Eye (tissue), 1 donor: ENCODE measurements at regions not wholly inside any gene's neighbourhood (a gene's known extent, or its start where the extent isn't known, plus 50 kb on each side); places are given as distances from the start of the nearest gene placed in this dataset.
A peak's percentile ranks its signal among the peaks of the same experiment; 100 is the strongest.

Experiments
- DNase-seq: peaks from one replicate; pipeline ENCODE4 v3.0.0-alpha.2; 2015

GRCh38 chr12:78711954-78712353, 152.6 kb upstream of the SYT1 start:
- DNase-seq = no peak

GRCh38 chr12:78712834-78713481, 151.6 kb upstream of the SYT1 start:
- DNase-seq = no peak

GRCh38 chr12:78719721-78720120, 144.9 kb upstream of the SYT1 start:
- DNase-seq = no peak

- no peak for DNase-seq
These were observed 142.7 kb upstream of the SYT1 start for GRCh38 chr12:78721906-78722305.

GRCh38 chr12:78725033-78725432, 139.5 kb upstream of the SYT1 start:
- DNase-seq = no peak

DNA sequence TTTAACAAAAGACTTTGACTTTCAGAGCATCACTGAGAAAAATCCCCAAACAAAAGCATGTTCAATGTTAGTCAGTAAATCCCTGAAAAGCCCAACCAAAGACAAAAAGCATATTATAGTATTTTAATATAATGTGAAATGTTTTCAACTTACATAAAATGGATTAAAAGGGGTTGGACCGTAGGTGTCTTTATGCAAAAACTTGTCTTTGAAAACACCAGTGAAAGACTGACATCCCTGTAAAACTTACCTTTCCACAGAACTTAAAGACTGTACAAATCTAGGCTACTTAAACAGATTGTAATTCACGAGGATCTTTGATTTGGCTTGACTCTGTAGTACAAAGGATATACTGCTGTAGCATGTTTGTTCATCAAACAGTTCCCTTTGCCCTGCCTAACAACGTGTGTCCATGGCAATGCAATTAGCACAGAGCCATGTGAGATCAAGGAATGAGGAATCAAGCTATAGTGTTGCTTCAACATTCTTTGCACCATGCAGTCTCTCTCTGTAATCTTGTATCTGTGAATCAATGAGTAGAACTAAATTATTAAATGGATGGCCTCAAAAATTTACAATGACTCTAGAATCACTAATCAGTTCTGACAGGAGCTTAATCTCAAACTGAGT, 138.5 kb upstream of the SYT1 start:
- DNase-seq = peak; percentile 78

GRCh38 chr12:78726854-78727253, 137.7 kb upstream of the SYT1 start:
- DNase-seq = no peak

DNA sequence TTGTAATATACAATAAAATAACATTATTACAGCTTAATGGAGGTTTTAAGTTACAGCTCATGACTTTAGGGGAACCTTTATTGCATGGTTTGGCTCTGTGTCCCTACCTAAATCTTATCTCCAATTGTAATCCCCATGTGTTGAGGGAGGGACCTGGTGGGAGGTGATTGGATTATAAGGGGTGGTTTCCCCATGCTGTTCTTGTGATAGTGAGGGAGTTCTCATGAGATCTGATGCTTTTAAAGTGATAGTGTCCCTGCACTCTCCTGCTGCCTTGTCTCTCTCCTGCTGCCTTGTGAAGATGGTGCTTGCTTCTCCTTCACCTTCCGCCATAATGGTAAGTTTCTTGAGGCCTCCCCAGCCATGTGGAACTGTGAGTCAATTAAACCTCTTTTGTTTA, 132.1 kb upstream of the SYT1 start:
- no peak for DNase-seq

GRCh38 chr12:78739653-78740052, 124.9 kb upstream of the SYT1 start:
- DNase-seq = no peak

DNA sequence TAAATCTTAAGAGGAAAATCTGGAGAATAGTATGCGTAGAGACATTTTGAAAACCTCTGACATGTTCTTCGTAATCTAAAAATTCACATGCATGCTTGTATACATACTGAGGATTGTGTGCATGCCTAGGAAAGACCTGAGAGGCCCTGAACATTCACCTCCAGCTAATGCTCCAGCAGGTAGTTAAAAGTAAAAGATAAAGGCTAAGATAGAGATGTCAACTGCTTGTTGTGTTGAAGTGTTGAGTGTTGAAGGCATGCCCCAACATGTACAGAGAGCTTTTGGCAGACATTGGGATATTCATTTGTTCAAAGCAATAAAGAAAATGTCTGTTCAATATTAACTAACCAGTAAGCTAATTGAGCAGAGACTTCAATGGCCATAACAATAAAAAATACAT, 118.6 kb upstream of the SYT1 start:
- DNase-seq = no peak

- no peak for DNase-seq
These were observed 111.5 kb upstream of the SYT1 start for GRCh38 chr12:78753058-78753457.

DNA sequence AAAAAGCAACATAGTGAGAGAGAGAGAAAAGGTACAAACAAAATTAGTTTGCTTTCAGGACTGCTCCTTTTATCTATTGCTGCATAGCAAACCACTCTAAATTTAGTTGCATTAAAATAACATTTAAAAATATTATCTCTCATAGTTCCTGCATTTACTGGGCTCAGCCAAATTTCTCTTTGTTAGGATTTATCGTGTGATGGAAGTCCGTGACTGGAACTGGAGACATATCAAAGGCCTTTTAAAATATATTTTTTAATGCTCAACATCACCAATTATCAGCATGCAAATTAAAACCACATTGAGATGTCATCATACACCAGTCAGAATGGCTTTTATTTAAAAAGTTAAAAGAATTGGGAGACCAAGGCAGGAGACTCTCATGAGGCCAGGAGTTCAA, 107.6 kb upstream of the SYT1 start:
- no peak for DNase-seq

DNA sequence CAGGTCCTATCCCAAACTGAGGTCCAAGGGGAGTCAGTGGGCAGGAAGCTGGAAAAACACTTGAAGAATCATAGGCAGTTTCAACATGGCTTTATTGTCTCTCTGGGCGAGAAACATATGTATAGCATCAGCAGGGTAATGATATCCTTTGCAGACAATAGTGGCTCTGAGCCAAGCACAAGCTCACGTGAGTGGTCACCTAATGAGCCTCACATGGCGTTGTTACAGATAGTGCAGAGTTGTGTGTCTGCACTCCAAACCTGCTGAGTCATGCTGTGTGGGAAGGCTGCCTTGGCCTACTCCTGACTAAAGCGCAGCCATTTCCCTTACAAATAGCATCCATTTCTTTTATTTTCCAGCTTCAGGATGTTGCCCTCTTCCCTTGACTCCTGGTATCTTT, 105.2 kb upstream of the SYT1 start:
- peak; percentile 7 for DNase-seq

- no peak for DNase-seq
These were observed 103.7 kb upstream of the SYT1 start for GRCh38 chr12:78760906-78761305.

GRCh38 chr12:78764913-78765312, 99.7 kb upstream of the SYT1 start:
- DNase-seq = no peak

DNA sequence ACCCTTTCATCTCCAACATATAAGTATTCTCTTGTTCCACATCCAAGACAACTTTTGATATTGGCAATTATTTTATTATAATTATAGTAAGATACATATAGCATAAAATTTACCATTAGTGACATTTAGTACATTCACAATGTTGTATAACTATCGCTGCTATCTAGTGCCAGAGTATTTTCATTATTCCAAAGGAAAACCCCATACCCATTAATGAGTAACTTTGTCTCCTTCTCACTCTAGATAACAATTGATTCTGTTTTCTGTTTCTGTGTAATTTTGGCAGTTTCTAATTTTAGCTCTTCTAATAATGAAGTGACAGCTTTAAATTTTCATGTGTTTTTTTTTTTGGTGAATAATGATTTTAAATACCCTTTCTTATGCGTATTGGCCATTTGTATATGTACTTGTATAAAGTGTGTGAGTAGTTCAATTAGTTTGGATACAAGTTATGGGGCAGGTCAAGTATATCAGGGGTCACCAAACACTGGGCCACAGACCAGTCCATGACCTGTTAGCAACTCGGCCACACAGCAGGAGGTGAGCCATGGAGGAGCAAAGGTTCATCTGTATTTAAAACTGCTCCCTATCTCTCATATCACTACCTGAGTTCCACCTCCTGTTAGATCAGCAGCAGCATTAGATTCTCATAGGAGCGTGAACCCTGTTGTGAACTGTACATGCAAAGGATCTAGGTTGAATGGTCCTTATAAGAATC, 97.2 kb upstream of the SYT1 start:
- no peak for DNase-seq

DNA sequence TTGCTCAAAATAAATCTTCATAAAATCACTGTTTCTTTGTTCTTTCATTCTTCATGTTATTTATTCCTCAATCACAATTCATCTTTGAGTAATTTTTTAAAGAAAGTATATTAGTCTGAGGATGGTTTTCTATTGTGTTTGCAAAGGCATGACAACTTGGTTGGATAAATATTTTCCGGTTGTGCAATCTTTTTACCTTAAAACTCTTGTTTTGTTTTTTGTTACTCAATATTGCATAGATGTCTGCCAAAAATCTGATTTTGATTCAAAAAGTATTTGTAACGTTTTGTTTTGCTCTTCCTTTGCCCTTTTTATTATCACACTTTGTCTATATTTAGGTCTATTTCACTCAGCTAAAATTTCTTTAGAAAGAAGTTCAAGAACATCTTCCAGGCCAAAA, 86.2 kb upstream of the SYT1 start:
- no peak for DNase-seq

GRCh38 chr12:78787576-78787975, 77.0 kb upstream of the SYT1 start:
- DNase-seq = no peak

DNA sequence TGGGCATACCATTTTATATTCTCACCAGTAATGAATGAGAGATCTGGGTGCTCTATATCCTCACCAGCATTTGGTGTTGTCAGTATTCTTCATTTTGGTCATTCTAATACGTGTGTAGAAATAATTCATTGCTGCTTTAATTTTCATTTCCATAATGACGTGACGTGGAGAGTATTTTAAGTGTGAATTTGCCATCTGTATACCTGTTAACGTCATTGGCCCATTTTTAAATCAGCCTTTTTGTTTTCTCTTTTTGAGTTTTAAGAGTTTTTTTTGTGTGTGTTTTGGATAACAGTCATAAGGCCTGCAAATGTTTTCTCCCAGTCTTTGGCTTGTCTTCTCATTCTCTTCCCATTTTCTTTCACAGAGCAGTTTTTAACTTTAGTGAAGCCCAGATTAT, 74.4 kb upstream of the SYT1 start:
- no peak for DNase-seq

- peak; percentile 26 for DNase-seq
These were observed 72.4 kb upstream of the SYT1 start for GRCh38 chr12:78792052-78792698.

GRCh38 chr12:78793491-78793890, 71.1 kb upstream of the SYT1 start:
- no peak for DNase-seq

- no peak for DNase-seq
These were observed 70.6 kb upstream of the SYT1 start for GRCh38 chr12:78793982-78794381.

DNA sequence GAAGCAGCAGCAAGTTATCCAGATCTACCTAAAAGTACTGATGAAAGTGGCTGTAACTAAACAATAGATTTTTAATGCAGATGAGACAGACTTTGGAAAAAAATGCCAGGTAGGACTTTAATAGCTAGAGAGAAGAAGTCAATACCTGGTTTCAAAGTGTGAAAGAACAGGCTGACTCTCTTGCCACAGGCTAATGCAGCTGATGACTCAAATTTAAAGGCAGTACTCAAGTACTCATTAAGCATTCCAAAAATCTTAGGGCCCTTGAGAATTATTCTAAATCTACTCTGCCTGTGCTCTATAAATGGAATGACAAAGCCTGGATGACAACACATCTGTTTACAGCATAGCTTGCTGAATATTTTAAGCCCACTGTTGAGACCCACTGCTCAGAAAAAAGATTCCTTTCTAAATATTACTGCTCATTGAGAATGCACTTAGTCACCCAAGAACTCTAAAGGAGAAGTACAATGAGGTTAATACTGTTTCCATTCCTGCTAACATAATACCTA, 68.6 kb upstream of the SYT1 start:
- DNase-seq = no peak
